HCT116 (cell line): ENCODE measurements at regions not wholly inside any gene's neighbourhood (a gene's known extent, or its start where the extent isn't known, plus 50 kb on each side); places are given as distances from the start of the nearest gene placed in this dataset.

ENCODE experiments used
- ATAC-seq: fragments of 200-7000 bp; cut with Tn5 transposase; 2 replicates; pipeline ENCODE4 v1.9.1; 2020; ENCODE audit warnings: mild to moderate bottlenecking, moderate library complexity
- BruUV-seq: library from RNA; stranded (reverse); fragments of 400-500 nt; replicated peaks from 2 replicates; lab custom pipeline; 2021; lab: Mats Ljungman, UMichigan
- CTCF ChIA-PET: fragments of 300-600 bp; sonication (Branson Sonifier 250); formaldehyde crosslinking; loops from one replicate; lab custom pipeline; 2021; ENCODE audit warnings: antibody characterized with exemption; lab: Charles Lee
- POLR2A ChIA-PET: fragments of 300-600, 350-600 bp; sonication (Branson Sonifier 250); formaldehyde crosslinking; loops from one replicate; lab custom pipeline; 2021; ENCODE audit warnings: antibody characterized with exemption; lab: Charles Lee
- RAD21 ChIA-PET, 2 experiments: fragments of 300-600 bp; sonication (Branson Sonifier 250); formaldehyde crosslinking; loops; one replicate each; lab custom pipeline; 2023; ENCODE audit warnings: low total read pairs in 2 of 2; ENCODE audit not compliant: uncharacterized antibody in 2 of 2, unreplicated experiment in 2 of 2, low non-redundant PET in 1 of 2; lab: Charles Lee
- DNase-seq: peaks from one replicate; pipeline ENCODE4 v3.0.0-alpha.2; 2010; ENCODE audit warnings: low read depth, low spot score
- H2AFZ ChIP-seq: fragments of 200-600 bp; shearing (Covaris generic), sonication (generic); 2 replicates; pipeline ENCODE4 v1.6.1; 2017; ENCODE audit warnings: low read depth, mixed run types, mixed read lengths, antibody characterized with exemption, low read length; ENCODE audit not compliant: poor library complexity, severe bottlenecking
- H3K27ac ChIP-seq: 2 replicates; pipeline ENCODE4 v1.5.1; 2012; ENCODE audit warnings: low read depth, low read length
- H3K27me3 ChIP-seq: fragments of 200-600 bp; sonication (generic); 2 replicates; pipeline ENCODE4 v1.6.1; 2016; ENCODE audit warnings: mixed run types, low read length, mixed read lengths; ENCODE audit not compliant: insufficient read depth
- H3K36me3 ChIP-seq, 2 experiments: fragments of 200-500 bp in 1 of 2; fragments of 200-600 bp in 1 of 2; sonication (Bioruptor generic) in 1 of 2; sonication (generic) in 1 of 2; 2 replicates each; pipeline versions ENCODE4 v1.5.1 to v1.6.1; 2014 to 2016; ENCODE audit warnings: low read length in 2 of 2, inconsistent platforms in 1 of 2, mixed read lengths in 1 of 2, mixed run types in 1 of 2; ENCODE audit not compliant: insufficient read depth in 2 of 2, control insufficient read depth in 1 of 2
- H3K4me1 ChIP-seq, 2 experiments: fragments of 200-600 bp in 1 of 2; sonication (generic) in 1 of 2; 2 replicates each; pipeline versions ENCODE4 v1.5.1 to v1.6.1; 2012 to 2017; ENCODE audit warnings: low read length in 2 of 2, inconsistent platforms in 1 of 2, mild to moderate bottlenecking in 1 of 2, mixed read lengths in 1 of 2, mixed run types in 1 of 2, moderate library complexity in 1 of 2; ENCODE audit not compliant: insufficient read depth in 2 of 2, control insufficient read depth in 1 of 2
- H3K4me2 ChIP-seq: fragments of 200-600 bp; sonication (generic); 2 replicates; pipeline ENCODE4 v1.6.1; 2017; ENCODE audit warnings: mixed run types, low read length, mixed read lengths
- H3K4me3 ChIP-seq, 2 experiments: fragments of 200-600 bp in 1 of 2; sonication (generic) in 1 of 2; replicated peaks in 1 of 2; 2 replicates each; pipeline ENCODE4 v1.5.1; 2011 to 2016; ENCODE audit warnings: low read length in 2 of 2, control low read depth in 1 of 2, low read depth in 1 of 2, mild to moderate bottlenecking in 1 of 2, mixed read lengths in 1 of 2, mixed run types in 1 of 2
- H3K79me2 ChIP-seq: fragments of 200-600 bp; sonication (generic); 2 replicates; pipeline ENCODE4 v1.6.1; 2017; ENCODE audit warnings: mild to moderate bottlenecking, mixed run types, low read length, moderate library complexity, mixed read lengths; ENCODE audit not compliant: insufficient read depth
- H3K9ac ChIP-seq: fragments of 200-600 bp; sonication (generic); 2 replicates; pipeline ENCODE4 v1.6.1; 2016; ENCODE audit warnings: low read length, mixed read lengths
- H3K9me2 ChIP-seq: fragments of 200-600 bp; sonication (generic), shearing (Covaris generic); 2 replicates; pipeline ENCODE4 v1.6.1; 2017; ENCODE audit warnings: mixed run types, mild to moderate bottlenecking, moderate library complexity; ENCODE audit not compliant: insufficient read depth
- H3K9me3 ChIP-seq, 2 experiments: fragments of 200-500 bp in 1 of 2; fragments of 200-600 bp in 1 of 2; sonication (Bioruptor generic) in 1 of 2; sonication (generic) in 1 of 2; 2 replicates each; pipeline ENCODE4 v1.6.1; 2014 to 2017; ENCODE audit warnings: low read length in 2 of 2, mixed read lengths in 2 of 2, inconsistent platforms in 1 of 2, low read depth in 1 of 2, mild to moderate bottlenecking in 1 of 2, mixed run types in 1 of 2, moderate library complexity in 1 of 2; ENCODE audit not compliant: control insufficient read depth in 1 of 2, insufficient read depth in 1 of 2
- H4K20me1 ChIP-seq: fragments of 200-600 bp; sonication (generic), shearing (Covaris generic); 2 replicates; pipeline ENCODE4 v1.6.1; 2017; ENCODE audit warnings: mixed run types, mild to moderate bottlenecking, moderate library complexity; ENCODE audit not compliant: insufficient read depth
- EGR1 ChIP-seq: IDR thresholded peaks from 2 replicates; pipeline ENCODE4 v1.6.1; 2012; ENCODE audit warnings: low read depth
- ELF1 ChIP-seq: IDR thresholded peaks from 2 replicates; pipeline ENCODE4 v1.6.1; 2012; ENCODE audit warnings: low read depth, borderline replicate concordance
- EZH2phosphoT487 ChIP-seq: fragments of 200-600 bp; IDR thresholded peaks from 2 replicates; pipeline ENCODE4 v1.6.1; 2018; ENCODE audit warnings: antibody characterized with exemption, borderline replicate concordance
- FOSL1 ChIP-seq: IDR thresholded peaks from 2 replicates; pipeline ENCODE4 v1.6.1; 2012; ENCODE audit warnings: low read depth
- JUND ChIP-seq: IDR thresholded peaks from 2 replicates; pipeline ENCODE4 v1.6.1; 2012
- POLR2AphosphoS5 ChIP-seq: IDR thresholded peaks from 2 replicates; pipeline ENCODE4 v1.6.1; 2011; ENCODE audit warnings: mild to moderate bottlenecking, low read depth, low read length, moderate library complexity
- RAD21 ChIP-seq: IDR thresholded peaks from 2 replicates; pipeline ENCODE4 v1.6.1; 2012; ENCODE audit warnings: low read depth, mild to moderate bottlenecking
- SIN3A ChIP-seq: IDR thresholded peaks from 2 replicates; pipeline ENCODE4 v1.6.1; 2012; ENCODE audit warnings: low read depth
- SP1 ChIP-seq: IDR thresholded peaks from 2 replicates; pipeline ENCODE4 v1.6.1; 2012; ENCODE audit warnings: low read depth
- SRF ChIP-seq: IDR thresholded peaks from 2 replicates; pipeline ENCODE4 v1.6.1; 2012; ENCODE audit warnings: low read depth
- TCF7L2 ChIP-seq: IDR thresholded peaks from 2 replicates; pipeline ENCODE4 v1.7.0; 2011; ENCODE audit warnings: borderline replicate concordance, inconsistent platforms; ENCODE audit not compliant: insufficient read depth, insufficient read length; ENCODE audit errors: extremely low read depth
- YY1 ChIP-seq: IDR thresholded peaks from 2 replicates; pipeline ENCODE4 v1.6.1; 2011; ENCODE audit warnings: low read length, low read depth, moderate library complexity, mild to moderate bottlenecking; ENCODE audit not compliant: insufficient replicate concordance; ENCODE audit errors: extremely low read depth
- ZFX ChIP-seq: fragments of 450-650 bp; IDR thresholded peaks from 2 replicates; pipeline ENCODE4 v1.6.1; 2017
- intact Hi-C: fragments of 100-400 bp; cut with micrococcal nuclease; formaldehyde crosslinking; loops from 2 replicates; pipeline ENCODE4 v1.10.0; 2022
- TF ChIP-seq, protein P1 (sequence below), 3 experiments: fragments of 200-600 bp in 1 of 3; sonication (generic) in 1 of 3; IDR thresholded peaks in 2 of 3; conservative IDR thresholded peaks in 1 of 3; 2 replicates each; pipeline ENCODE4 v1.5.1; 2012 to 2017; ENCODE audit warnings: low read depth in 2 of 3, low read length in 2 of 3, antibody characterized with exemption in 1 of 3, borderline replicate concordance in 1 of 3, control low read depth in 1 of 3, mild to moderate bottlenecking in 1 of 3, mixed read lengths in 1 of 3, mixed run types in 1 of 3, moderate library complexity in 1 of 3; ENCODE audit not compliant: insufficient read depth in 1 of 3
- TF ChIP-seq, protein P2 (sequence below): IDR thresholded peaks from 2 replicates; pipeline ENCODE4 v1.6.1; 2012
- TF ChIP-seq, protein P3 (sequence below): IDR thresholded peaks from 2 replicates; pipeline ENCODE4 v1.6.1; 2012; ENCODE audit warnings: low read depth

DNA sequence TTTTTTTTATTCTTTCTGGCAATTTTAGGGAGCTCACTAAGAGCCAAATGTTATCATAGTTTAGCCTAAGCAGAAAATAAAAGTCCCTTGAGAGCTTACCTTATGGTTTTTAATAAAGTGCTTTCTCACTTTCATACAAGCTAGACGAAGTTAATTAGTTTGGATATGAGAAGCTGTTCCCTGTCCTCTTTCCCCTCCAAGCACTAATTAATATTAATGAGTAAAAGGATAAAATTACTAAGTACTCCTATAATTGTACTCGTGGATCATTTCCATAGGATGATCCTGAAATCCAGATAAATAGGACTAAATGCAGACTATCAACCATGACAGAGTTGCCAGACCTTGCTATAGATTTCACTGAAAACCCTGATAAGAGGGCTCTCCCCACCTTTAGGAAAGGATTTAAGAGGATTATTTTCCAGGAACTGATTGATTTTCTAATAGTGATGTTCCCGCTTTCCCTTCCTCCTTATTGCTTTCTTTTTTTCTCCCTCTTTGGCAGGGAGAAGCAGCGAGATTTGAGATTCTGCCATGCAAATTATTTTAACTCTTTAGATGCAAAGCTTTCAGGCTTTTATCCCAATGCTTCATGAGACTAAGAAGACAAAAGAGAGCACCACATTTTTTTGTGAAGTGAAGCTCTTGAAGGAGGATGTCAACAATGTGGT lies 58.3 kb upstream of the HECW1 start:
- H2AFZ ChIP-seq = no peak overlapping the region

More for the DNA sequence above, 58.3 kb upstream of the HECW1 start:
- H3K9me3 ChIP-seq = no peaks in the 10 kb centered on the region
- H3K27me3 ChIP-seq = no peaks in the 10 kb centered on the region
- no peak for DNase-seq
- CTCF ChIA-PET = no interaction called here
- H3K27ac ChIP-seq = no peak overlapping the region
- H3K4me2 ChIP-seq = no peak overlapping the region
- no peak for ATAC-seq
- BruUV-seq = no TSS peak
- H4K20me1 ChIP-seq = no peaks in the 10 kb centered on the region
- H3K79me2 ChIP-seq = no peaks in the 10 kb centered on the region
- RAD21 ChIA-PET = no interaction called here
- no peak overlapping the region for H3K4me3 ChIP-seq
- no peak overlapping the region for H3K9ac ChIP-seq
- H3K4me1 ChIP-seq = no peaks in the 10 kb centered on the region
- H3K9me2 ChIP-seq = no peaks in the 10 kb centered on the region
- no peak for TF ChIP-seq SRF
- TF ChIP-seq YY1 = no peak
- TF ChIP-seq SP1 = no peak
- TF ChIP-seq EZH2phosphoT487 = no peak
- TF ChIP-seq ZFX = no peak
- TF ChIP-seq FOSL1 = no peak
- TF ChIP-seq SIN3A = no peak
- TF ChIP-seq EGR1 = no peak
- TF ChIP-seq, protein P1, sequence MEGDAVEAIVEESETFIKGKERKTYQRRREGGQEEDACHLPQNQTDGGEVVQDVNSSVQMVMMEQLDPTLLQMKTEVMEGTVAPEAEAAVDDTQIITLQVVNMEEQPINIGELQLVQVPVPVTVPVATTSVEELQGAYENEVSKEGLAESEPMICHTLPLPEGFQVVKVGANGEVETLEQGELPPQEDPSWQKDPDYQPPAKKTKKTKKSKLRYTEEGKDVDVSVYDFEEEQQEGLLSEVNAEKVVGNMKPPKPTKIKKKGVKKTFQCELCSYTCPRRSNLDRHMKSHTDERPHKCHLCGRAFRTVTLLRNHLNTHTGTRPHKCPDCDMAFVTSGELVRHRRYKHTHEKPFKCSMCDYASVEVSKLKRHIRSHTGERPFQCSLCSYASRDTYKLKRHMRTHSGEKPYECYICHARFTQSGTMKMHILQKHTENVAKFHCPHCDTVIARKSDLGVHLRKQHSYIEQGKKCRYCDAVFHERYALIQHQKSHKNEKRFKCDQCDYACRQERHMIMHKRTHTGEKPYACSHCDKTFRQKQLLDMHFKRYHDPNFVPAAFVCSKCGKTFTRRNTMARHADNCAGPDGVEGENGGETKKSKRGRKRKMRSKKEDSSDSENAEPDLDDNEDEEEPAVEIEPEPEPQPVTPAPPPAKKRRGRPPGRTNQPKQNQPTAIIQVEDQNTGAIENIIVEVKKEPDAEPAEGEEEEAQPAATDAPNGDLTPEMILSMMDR (IDR thresholded peaks at IDR 0.05 in 2 of 3, conservative IDR thresholded peaks at IDR 0.05 in 1 of 3; ENCODE audit: borderline replicate concordance in 1 of 3, insufficient read depth in 1 of 3, low read depth in 2 of 3, low read length in 2 of 3) = no peak
- no peak for TF ChIP-seq POLR2AphosphoS5
- no peak for TF ChIP-seq ELF1
- TF ChIP-seq, protein P2, sequence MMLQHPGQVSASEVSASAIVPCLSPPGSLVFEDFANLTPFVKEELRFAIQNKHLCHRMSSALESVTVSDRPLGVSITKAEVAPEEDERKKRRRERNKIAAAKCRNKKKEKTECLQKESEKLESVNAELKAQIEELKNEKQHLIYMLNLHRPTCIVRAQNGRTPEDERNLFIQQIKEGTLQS = no peak
- TF ChIP-seq, protein P3, sequence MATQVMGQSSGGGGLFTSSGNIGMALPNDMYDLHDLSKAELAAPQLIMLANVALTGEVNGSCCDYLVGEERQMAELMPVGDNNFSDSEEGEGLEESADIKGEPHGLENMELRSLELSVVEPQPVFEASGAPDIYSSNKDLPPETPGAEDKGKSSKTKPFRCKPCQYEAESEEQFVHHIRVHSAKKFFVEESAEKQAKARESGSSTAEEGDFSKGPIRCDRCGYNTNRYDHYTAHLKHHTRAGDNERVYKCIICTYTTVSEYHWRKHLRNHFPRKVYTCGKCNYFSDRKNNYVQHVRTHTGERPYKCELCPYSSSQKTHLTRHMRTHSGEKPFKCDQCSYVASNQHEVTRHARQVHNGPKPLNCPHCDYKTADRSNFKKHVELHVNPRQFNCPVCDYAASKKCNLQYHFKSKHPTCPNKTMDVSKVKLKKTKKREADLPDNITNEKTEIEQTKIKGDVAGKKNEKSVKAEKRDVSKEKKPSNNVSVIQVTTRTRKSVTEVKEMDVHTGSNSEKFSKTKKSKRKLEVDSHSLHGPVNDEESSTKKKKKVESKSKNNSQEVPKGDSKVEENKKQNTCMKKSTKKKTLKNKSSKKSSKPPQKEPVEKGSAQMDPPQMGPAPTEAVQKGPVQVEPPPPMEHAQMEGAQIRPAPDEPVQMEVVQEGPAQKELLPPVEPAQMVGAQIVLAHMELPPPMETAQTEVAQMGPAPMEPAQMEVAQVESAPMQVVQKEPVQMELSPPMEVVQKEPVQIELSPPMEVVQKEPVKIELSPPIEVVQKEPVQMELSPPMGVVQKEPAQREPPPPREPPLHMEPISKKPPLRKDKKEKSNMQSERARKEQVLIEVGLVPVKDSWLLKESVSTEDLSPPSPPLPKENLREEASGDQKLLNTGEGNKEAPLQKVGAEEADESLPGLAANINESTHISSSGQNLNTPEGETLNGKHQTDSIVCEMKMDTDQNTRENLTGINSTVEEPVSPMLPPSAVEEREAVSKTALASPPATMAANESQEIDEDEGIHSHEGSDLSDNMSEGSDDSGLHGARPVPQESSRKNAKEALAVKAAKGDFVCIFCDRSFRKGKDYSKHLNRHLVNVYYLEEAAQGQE = no peak
- no peak for TF ChIP-seq TCF7L2
- TF ChIP-seq RAD21 = no peak
- TF ChIP-seq JUND = no peak
- intact Hi-C loops = no loop called here
- POLR2A ChIA-PET = no interaction called here
- no peaks in the 10 kb centered on the region for H3K36me3 ChIP-seq
